ENCODE measurements at regions not wholly inside any gene's neighbourhood (a gene's known extent, or its start where the extent isn't known, plus 50 kb on each side); places are given as distances from the start of the nearest gene placed in this dataset.

- POLR2A ChIA-PET, result no interaction called here
- Mint-ChIP-seq H3K27me3 (no peaks in the 10 kb centered on the region), H3K4me1 (no peaks in the 10 kb centered on the region), H3K36me3 (no peaks in the 10 kb centered on the region), H3K9me3 (peaks cover 0 to 6% (median 0%) of the 10 kb centered on the region in 9 donors), H3K27ac (no peak overlapping the region), H3K4me3 (no peak overlapping the region)
- DNase-seq, result no peak
- ATAC-seq, result no peak
These were observed 427.5 kb downstream of the TUSC7 start for GRCh38 chr3:117137065-117137464.

- POLR2A ChIA-PET, result no interaction called here
- Mint-ChIP-seq H3K9me3 (peaks cover 0 to 14% (median 2%) of the 10 kb centered on the region in 9 donors), H3K27ac (no peak overlapping the region), H3K27me3 (peaks cover 0 to 4% (median 0%) of the 10 kb centered on the region in 5 donors), H3K4me3 (no peak overlapping the region), H3K36me3 (no peaks in the 10 kb centered on the region), H3K4me1 (no peaks in the 10 kb centered on the region)
- DNase-seq (no peak), ATAC-seq (no peak)
These were observed 430.1 kb downstream of the TUSC7 start for GRCh38 chr3:117139681-117140080.

- POLR2A ChIA-PET, result no interaction called here
- no peaks in the 10 kb centered on the region for H3K36me3 Mint-ChIP-seq
- no peak overlapping the region for H3K27ac Mint-ChIP-seq
- ATAC-seq (no peak), DNase-seq (no peak)
- H3K4me3 Mint-ChIP-seq, result no peak overlapping the region
- peaks cover 0 to 14% (median 2%) of the 10 kb centered on the region in 9 donors for H3K9me3 Mint-ChIP-seq
- no peaks in the 10 kb centered on the region for H3K4me1 Mint-ChIP-seq
- peaks cover 0 to 4% (median 0%) of the 10 kb centered on the region in 5 donors for H3K27me3 Mint-ChIP-seq
These were observed 432.2 kb downstream of the TUSC7 start for GRCh38 chr3:117141812-117142211.

GRCh38 chr3:117144853-117145252 lies 435.3 kb downstream of the TUSC7 start:
- H3K9me3 Mint-ChIP-seq, result peaks cover 0 to 14% (median 3%) of the 10 kb centered on the region in 9 donors
- H3K4me3 Mint-ChIP-seq, result no peak overlapping the region
- DNase-seq (no peak), ATAC-seq (no peak)
- no peaks in the 10 kb centered on the region for H3K36me3 Mint-ChIP-seq
- no peak overlapping the region for H3K27ac Mint-ChIP-seq
- POLR2A ChIA-PET, result no interaction called here
- H3K4me1 Mint-ChIP-seq, result no peaks in the 10 kb centered on the region
- H3K27me3 Mint-ChIP-seq, result peaks cover 0 to 4% (median 0%) of the 10 kb centered on the region in 5 donors

GRCh38 chr3:117145677-117146076 lies 436.1 kb downstream of the TUSC7 start:
- Mint-ChIP-seq H3K36me3 (no peaks in the 10 kb centered on the region), H3K27ac (no peak overlapping the region), H3K9me3 (peaks cover 0 to 14% (median 4%) of the 10 kb centered on the region in 9 donors), H3K27me3 (peaks cover 0 to 4% (median 0%) of the 10 kb centered on the region in 5 donors), H3K4me1 (no peaks in the 10 kb centered on the region), H3K4me3 (no peak overlapping the region)
- POLR2A ChIA-PET, result no interaction called here
- DNase-seq, result no peak
- ATAC-seq, result no peak

- no peaks in the 10 kb centered on the region for H3K36me3 Mint-ChIP-seq
- DNase-seq, result no peak
- peaks cover 0 to 4% (median 0%) of the 10 kb centered on the region in 5 donors for H3K27me3 Mint-ChIP-seq
- H3K27ac Mint-ChIP-seq, result no peak overlapping the region
- H3K4me1 Mint-ChIP-seq, result no peaks in the 10 kb centered on the region
- H3K9me3 Mint-ChIP-seq, result peaks cover 0 to 19% (median 7%) of the 10 kb centered on the region in 9 donors
- no peak for ATAC-seq
- POLR2A ChIA-PET, result no interaction called here
- no peak overlapping the region for H3K4me3 Mint-ChIP-seq
These were observed 437.0 kb downstream of the TUSC7 start for GRCh38 chr3:117146571-117146970.

- Mint-ChIP-seq H3K4me1 (no peaks in the 10 kb centered on the region), H3K9me3 (peaks cover 0 to 19% (median 2%) of the 10 kb centered on the region in 9 donors), H3K27ac (no peak overlapping the region), H3K27me3 (no peaks in the 10 kb centered on the region), H3K4me3 (no peak overlapping the region), H3K36me3 (no peaks in the 10 kb centered on the region)
- DNase-seq (no peak), ATAC-seq (no peak)
- POLR2A ChIA-PET, result no interaction called here
These were observed 440.0 kb downstream of the TUSC7 start for GRCh38 chr3:117149584-117149983.

GRCh38 chr3:117150628-117151027 lies 441.0 kb downstream of the TUSC7 start:
- Mint-ChIP-seq H3K36me3 (no peaks in the 10 kb centered on the region), H3K4me3 (no peak overlapping the region), H3K27me3 (peaks cover 0 to 2% (median 0%) of the 10 kb centered on the region in 5 donors), H3K9me3 (peaks cover 0 to 19% (median 2%) of the 10 kb centered on the region in 9 donors), H3K27ac (no peak overlapping the region), H3K4me1 (peaks cover 0 to 1% (median 0%) of the 10 kb centered on the region in 4 donors)
- ATAC-seq (no peak), DNase-seq (no peak)
- POLR2A ChIA-PET, result no interaction called here

GRCh38 chr3:117160176-117160575 lies 450.6 kb downstream of the TUSC7 start:
- H3K27me3 Mint-ChIP-seq, result peaks cover 0 to 4% (median 0%) of the 10 kb centered on the region in 5 donors
- H3K4me1 Mint-ChIP-seq, result no peaks in the 10 kb centered on the region
- no peaks in the 10 kb centered on the region for H3K36me3 Mint-ChIP-seq
- POLR2A ChIA-PET, result no interaction called here
- ATAC-seq (no peak), DNase-seq (no peak)
- no peak overlapping the region for H3K4me3 Mint-ChIP-seq
- no peak overlapping the region for H3K27ac Mint-ChIP-seq
- H3K9me3 Mint-ChIP-seq, result peaks cover 0 to 9% (median 4%) of the 10 kb centered on the region in 9 donors

- no peaks in the 10 kb centered on the region for H3K27me3 Mint-ChIP-seq
- DNase-seq, result no peak
- POLR2A ChIA-PET, result no interaction called here
- H3K4me3 Mint-ChIP-seq, result no peak overlapping the region
- no peak overlapping the region for H3K27ac Mint-ChIP-seq
- H3K4me1 Mint-ChIP-seq, result no peaks in the 10 kb centered on the region
- peaks cover 0 to 11% (median 7%) of the 10 kb centered on the region in 9 donors for H3K9me3 Mint-ChIP-seq
- no peak for ATAC-seq
- no peaks in the 10 kb centered on the region for H3K36me3 Mint-ChIP-seq
These were observed 452.2 kb downstream of the TUSC7 start for GRCh38 chr3:117161816-117162215.

GRCh38 chr3:117165176-117165575 lies 455.6 kb downstream of the TUSC7 start:
- no peak for ATAC-seq
- no peak overlapping the region for H3K4me3 Mint-ChIP-seq
- H3K4me1 Mint-ChIP-seq, result no peaks in the 10 kb centered on the region
- no peaks in the 10 kb centered on the region for H3K36me3 Mint-ChIP-seq
- H3K9me3 Mint-ChIP-seq, result peaks cover 0 to 15% (median 8%) of the 10 kb centered on the region in 9 donors
- H3K27ac Mint-ChIP-seq, result no peak overlapping the region
- no peaks in the 10 kb centered on the region for H3K27me3 Mint-ChIP-seq
- POLR2A ChIA-PET, result no interaction called here
- DNase-seq, result no peak

- H3K4me3 Mint-ChIP-seq, result no peak overlapping the region
- no peaks in the 10 kb centered on the region for H3K27me3 Mint-ChIP-seq
- H3K27ac Mint-ChIP-seq, result no peak overlapping the region
- H3K9me3 Mint-ChIP-seq, result peaks cover 0 to 15% (median 7%) of the 10 kb centered on the region in 9 donors
- DNase-seq, result no peak
- ATAC-seq, result no peak
- POLR2A ChIA-PET, result no interaction called here
- H3K4me1 Mint-ChIP-seq, result no peaks in the 10 kb centered on the region
- no peaks in the 10 kb centered on the region for H3K36me3 Mint-ChIP-seq
These were observed 456.0 kb downstream of the TUSC7 start for GRCh38 chr3:117165601-117166051.

- POLR2A ChIA-PET, result no interaction called here
- Mint-ChIP-seq H3K9me3 (peaks cover 0 to 14% (median 5%) of the 10 kb centered on the region in 9 donors), H3K36me3 (no peaks in the 10 kb centered on the region), H3K27ac (no peak overlapping the region), H3K4me1 (no peaks in the 10 kb centered on the region), H3K27me3 (no peaks in the 10 kb centered on the region), H3K4me3 (no peak overlapping the region)
- DNase-seq (no peak), ATAC-seq (no peak)
These were observed 459.3 kb downstream of the TUSC7 start for GRCh38 chr3:117168896-117169295.

- ATAC-seq (no peak), DNase-seq (no peak)
- no peak overlapping the region for H3K4me3 Mint-ChIP-seq
- no peak overlapping the region for H3K27ac Mint-ChIP-seq
- no peaks in the 10 kb centered on the region for H3K27me3 Mint-ChIP-seq
- POLR2A ChIA-PET, result no interaction called here
- no peaks in the 10 kb centered on the region for H3K36me3 Mint-ChIP-seq
- H3K9me3 Mint-ChIP-seq, result peaks cover 0 to 14% (median 4%) of the 10 kb centered on the region in 9 donors
- no peaks in the 10 kb centered on the region for H3K4me1 Mint-ChIP-seq
These were observed 460.5 kb downstream of the TUSC7 start for GRCh38 chr3:117170094-117170493.
